ENCODE measurements at regions not wholly inside any gene's neighbourhood (a gene's known extent, or its start where the extent isn't known, plus 50 kb on each side); places are given as distances from the start of the nearest gene placed in this dataset.
"Not testable (repeated sequence)": the region's sequence is repeated elsewhere in the genome, so short reads cannot be mapped to it uniquely, and the experiment has no call there.

DNA sequence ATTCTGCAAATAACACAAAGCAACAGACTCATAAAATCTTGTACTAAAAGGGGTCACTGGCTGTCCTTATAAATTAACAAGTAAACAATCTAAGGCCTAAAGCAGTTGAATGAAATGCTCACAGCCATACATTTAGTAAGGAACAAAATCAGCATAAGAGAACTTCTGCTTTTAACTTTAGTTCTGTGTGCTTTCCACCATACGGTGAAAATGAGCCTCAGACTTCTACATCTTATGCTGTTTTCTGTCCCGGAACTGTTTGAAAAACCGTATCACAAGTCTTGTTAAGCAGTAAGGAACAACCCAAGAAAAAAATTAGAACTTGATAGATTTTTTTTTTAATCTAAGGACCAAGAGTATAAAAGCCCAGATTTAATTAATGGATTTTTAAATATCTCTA is 549.1 kb upstream of the MIR17HG start:
- DNase-seq (ENCODE audit: low read depth): no peak

DNA sequence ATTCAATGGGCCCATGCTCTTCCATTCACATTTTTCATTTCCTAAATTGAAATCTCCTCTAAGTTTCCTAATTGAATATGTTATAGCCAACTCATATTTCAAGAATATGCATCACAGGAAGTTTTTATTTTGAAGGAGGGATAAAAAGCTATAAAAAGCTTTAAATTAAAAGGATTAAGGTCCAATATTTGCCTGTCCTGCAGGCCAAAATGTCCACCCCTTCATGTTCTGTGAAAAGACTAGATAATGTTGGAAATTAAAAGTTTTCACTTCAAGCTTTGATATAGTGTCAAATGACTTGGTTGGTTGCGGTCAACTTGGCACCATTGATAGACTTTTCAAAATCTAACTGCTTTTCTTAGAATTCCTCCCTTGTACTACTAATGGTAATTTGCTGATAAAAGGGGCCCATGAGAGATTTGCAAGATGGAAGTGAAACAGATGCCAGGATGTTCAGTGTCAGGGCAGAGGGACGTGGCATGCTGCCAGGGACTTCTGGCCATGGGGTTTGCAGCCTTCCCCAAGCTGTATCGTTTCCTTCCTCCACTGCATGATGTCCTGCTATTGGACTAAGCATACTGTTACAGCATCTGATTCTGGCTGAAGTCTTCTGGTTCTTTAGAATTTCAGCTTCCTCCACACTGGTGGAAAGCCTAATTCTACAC is 547.3 kb upstream of the MIR17HG start:
- DNase-seq (ENCODE audit: low read depth): no peak

- no peak for DNase-seq (ENCODE audit: low read depth)
These were observed 545.9 kb upstream of the MIR17HG start for GRCh38 chr13:90801621-90802020.

DNA sequence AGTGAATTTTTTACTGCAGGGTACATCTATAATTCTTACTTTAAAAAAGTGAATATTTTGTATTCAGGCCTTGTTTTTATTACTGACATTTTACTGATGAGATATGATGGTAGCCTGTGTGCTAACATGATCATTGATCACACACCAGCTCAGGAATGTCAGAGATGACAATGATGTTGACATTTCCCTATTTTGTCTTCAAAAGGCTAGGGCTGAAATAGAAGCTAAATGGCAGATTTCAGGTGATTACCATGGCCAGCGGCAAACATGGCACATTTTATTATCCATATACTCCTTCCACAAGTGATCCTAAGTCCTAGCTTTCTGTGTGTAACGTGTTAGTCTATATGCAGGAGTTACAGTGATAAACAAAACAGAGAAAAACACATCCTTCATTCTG is 544.3 kb upstream of the MIR17HG start:
- no peak for DNase-seq (ENCODE audit: low read depth)

GRCh38 chr13:90806016-90806615 is 541.4 kb upstream of the MIR17HG start:
- DNase-seq (ENCODE audit: low read depth): no peak

GRCh38 chr13:90806892-90807291 is 540.6 kb upstream of the MIR17HG start:
- DNase-seq (ENCODE audit: low read depth): no peak

DNA sequence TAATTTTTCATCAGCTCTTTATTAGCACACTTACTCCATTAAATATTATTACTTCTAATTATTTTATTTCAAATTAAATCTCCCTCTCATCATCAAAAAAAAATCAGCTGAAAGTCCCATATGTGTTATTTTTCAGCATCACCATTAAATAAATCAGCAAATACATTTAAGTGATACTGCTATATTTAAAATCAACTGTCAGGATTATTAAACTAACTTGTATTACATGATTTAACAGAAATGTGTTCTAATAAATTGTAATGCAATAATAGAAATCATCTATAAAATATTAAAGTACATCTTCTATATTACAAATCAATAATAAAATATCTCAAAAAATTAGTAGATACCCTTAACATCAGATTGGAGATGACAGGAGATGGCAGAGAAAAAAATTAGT is 538.6 kb upstream of the MIR17HG start:
- no peak for DNase-seq (ENCODE audit: low read depth)

DNA sequence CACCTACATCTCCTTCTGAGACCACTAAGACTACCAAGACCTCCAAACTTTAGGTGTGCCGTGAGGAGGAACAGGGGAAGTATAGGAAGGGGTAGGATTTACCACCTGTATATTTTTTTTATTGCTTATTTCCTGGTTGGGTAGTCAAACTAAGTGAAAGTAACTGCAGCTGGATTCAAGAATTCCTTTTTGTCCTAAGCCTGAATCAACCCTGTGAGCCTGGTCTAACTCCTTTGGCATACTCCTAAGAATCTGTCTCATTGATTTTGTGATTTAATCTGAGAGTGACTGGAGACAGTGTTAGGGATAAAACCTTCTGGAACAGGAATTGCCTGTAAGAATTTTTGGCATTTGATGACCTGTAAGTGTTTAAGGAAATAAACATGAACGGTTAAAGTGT is 523.5 kb upstream of the MIR17HG start:
- no peak for DNase-seq (ENCODE audit: low read depth)

GRCh38 chr13:90826688-90827087 is 520.8 kb upstream of the MIR17HG start:
- no peak for DNase-seq (ENCODE audit: low read depth)

DNA sequence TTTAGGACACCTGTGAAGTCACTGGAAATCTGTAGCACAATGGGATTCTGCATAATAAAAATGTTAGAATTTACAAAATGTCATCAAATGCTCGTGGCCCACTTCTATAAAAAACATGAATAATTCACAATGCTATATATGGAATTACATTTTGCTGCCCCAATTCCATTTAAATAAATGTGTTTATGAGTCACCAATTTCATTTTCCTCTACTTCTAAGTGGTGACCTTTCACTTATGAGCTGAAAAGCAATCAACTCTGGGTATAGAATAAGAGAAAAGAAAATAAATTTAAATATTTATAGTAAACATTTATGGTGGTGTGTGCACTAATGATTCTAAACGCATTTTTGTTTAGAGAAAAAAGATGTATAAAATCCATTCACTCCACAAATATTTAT is 516.7 kb upstream of the MIR17HG start:
- DNase-seq (ENCODE audit: low read depth): no peak

DNA sequence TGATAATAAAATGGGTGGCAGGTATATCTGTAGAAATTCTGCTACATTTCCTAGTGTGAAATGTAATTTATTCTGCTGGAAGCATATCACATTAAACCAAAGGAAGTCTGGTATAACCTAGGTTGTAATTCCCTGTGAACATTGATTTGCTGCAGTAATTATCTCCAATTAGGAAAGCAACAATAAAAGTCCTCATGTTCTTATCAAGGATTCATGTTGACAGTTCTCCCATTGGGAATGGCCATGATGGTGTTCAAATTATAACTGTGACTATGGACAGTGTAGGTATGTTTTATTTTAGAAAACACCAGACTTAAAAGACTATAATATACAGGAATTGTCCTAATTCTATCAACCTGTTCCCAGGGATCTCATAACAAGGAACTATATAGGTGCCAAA is 513.5 kb upstream of the MIR17HG start:
- no peak for DNase-seq (ENCODE audit: low read depth)

DNA sequence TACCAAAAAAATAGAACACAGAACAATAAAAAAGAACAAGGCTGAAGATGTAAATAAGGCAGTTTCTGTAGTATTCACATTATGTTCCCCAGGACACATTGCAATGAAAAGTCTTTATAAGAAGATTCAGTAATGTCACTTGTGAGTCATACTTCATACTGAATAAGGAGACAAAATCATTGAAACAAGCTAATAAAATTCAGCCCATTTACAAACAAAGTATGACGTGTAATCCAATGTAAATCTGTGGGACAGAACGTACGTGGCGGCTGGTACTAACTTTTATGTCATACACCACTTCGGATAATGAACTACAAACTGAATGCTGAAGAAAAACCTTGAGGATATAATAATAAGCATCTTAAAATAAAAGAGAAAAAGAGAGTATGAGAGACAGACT is 512.8 kb upstream of the MIR17HG start:
- no peak for DNase-seq (ENCODE audit: low read depth)

DNA sequence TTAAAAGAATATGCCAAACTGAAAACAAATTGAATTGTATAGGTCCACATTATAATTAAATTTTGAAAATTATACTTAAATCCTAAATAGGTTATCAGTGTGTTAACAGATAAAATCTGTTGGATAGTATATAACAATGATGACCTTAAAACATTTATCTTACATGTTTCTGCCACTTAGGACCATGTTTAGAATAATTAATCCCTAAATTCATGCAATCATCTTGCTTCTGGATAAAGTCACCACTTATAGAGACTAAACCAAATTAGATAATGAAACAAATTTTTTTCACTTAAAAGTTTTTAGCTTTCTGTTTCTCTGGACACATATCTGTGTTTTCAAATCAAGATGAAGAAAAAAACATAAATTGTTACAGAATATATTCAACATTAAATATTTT is 511.7 kb upstream of the MIR17HG start:
- DNase-seq (ENCODE audit: low read depth): no peak

DNA sequence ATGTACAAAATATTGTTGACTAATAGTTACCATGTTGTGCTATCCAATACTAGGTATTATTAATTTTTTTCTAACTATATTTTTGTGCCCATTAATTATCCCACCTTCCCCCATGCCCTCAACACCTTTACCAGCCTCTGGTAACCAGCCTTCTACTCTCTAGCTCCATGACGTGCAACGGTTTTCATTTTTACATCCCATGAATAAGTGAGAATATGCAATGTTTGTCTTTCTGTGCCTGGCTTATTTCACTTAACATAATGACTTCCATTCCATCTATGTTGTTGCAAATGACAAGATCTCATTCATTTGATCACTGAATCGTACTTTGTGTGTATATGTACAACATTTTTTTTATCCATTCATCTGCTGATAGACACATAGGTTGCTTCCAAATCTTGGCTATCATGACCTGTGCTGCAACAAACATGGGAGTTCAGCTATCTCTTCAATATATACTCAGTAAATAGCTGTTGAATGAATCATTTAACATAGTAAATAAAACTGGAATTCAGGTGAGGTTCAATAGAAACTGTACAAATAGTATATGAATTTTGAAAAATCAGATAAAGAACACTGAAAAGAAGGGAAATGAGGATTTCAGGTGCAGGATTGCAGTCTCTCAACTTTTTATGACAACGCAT is 509.0 kb upstream of the MIR17HG start:
- no peak for DNase-seq (ENCODE audit: low read depth)

DNA sequence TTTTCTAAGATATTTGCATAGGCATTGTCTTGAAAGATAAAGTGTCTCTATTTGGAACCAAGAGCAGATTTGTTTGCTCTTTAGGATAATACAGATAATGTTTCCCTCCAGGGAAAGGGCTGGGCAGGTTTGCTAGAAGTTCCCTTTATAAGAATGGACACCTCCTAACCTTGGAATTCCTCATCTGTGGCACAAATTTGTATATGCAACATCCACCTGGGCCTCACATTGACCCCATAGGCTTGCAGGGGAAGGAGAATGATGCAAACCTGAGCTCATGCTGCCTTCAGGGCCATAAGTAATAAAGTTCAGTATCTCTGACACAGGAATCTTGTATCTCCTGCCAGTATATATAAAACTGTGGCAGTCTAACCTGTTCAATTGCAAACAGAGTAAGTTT is 508.4 kb upstream of the MIR17HG start:
- DNase-seq (ENCODE audit: low read depth): no peak

- DNase-seq (ENCODE audit: low read depth): no peak
These were observed 500.6 kb upstream of the MIR17HG start for GRCh38 chr13:90846936-90847335.

GRCh38 chr13:90853666-90854065 is 493.8 kb upstream of the MIR17HG start:
- not testable (repeated sequence) for DNase-seq (ENCODE audit: low read depth)

- DNase-seq (ENCODE audit: low read depth): no peak
These were observed 489.6 kb upstream of the MIR17HG start for GRCh38 chr13:90857921-90858320.

DNA sequence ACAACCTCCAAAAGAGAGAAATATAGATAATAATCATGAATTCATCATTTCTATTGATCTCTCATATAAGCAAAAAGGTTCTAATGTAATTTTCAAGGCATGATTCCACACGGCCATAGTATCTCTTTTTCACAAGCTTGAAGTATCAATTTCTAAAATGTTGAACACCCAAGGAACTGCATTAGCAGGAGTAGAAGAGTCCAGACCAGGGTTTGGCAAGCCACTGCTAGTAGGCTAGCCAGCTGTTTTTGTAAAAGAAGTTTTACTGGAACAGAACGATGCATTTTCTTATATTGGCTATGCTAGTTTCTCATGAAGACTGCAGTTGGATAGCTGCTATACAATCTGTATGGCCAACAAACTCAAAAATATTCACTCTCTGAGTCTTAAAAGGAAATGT is 481.5 kb upstream of the MIR17HG start:
- no peak for DNase-seq (ENCODE audit: low read depth)

- peak; percentile 20 for DNase-seq (ENCODE audit: low read depth)
These were observed 480.2 kb upstream of the MIR17HG start for GRCh38 chr13:90867336-90867683.

- DNase-seq (ENCODE audit: low read depth): no peak
These were observed 479.1 kb upstream of the MIR17HG start for GRCh38 chr13:90868321-90868920.

DNA sequence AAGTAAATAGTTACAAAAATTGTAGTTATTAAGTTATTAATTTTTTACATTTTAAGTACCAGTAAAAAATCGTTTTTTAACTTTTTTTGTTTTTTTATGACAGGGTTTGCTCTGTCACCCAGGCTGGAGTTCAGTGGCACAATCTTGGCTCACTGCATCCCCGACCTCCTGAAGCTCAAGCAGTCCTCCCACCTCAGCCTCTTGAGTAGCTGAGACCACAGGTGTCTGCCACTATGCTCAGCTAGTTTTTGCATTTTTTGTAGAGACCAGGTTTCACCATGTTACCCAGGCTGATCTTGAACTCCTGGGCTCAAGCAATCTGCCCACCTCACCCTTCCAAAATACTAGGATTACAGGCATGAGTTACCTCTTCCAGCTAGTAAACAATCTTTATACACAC is 477.9 kb upstream of the MIR17HG start:
- DNase-seq (ENCODE audit: low read depth): no peak

DNA sequence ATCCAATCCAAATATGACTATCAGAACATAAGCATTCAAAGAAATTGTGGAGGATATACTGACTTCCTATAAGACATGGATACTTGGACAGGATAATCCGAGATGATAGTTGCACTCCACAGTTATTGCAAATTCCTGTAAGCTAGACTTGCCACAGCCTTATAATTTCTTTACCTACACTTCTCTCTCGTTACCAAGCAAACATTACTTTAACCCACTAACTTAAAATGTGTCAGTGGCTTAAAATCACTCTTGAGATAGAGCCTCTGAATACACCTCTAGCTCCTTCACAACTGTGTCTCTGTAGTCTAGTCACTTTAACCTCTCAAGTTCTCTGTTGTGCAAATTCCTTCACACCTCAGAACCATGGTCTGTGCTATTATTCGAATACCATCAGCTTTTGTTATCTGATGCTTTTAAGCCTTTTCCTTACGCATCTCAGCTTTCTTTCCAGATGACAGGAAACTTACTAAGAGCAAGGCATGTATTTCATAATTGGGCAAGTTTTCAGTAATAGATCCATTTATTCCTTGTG is 474.9 kb upstream of the MIR17HG start:
- DNase-seq (ENCODE audit: low read depth): no peak

Data from HS-5 (cell line).